HG02938 (cell line): ENCODE measurements at regions not wholly inside any gene's neighbourhood (a gene's known extent, or its start where the extent isn't known, plus 50 kb on each side); places are given as distances from the start of the nearest gene placed in this dataset.

Experiments
- ATAC-seq: cut with Tn5 transposase; IDR thresholded peaks from one replicate; pipeline ENCODE4 v1.9.1; 2021; ENCODE audit warnings: mild to moderate bottlenecking, moderate library complexity; ENCODE audit not compliant: unreplicated experiment

- no peak for ATAC-seq
These were observed 499.6 kb upstream of the SULF2 start for GRCh38 chr20:48284837-48285236.

- ATAC-seq, result no peak
These were observed 499.0 kb upstream of the SULF2 start for GRCh38 chr20:48284315-48284714.

- ATAC-seq, result no peak
These were observed 498.3 kb upstream of the SULF2 start for GRCh38 chr20:48283470-48284110.

GRCh38 chr20:48282591-48283228 lies 497.4 kb upstream of the SULF2 start:
- no peak for ATAC-seq

- ATAC-seq, result no peak
These were observed 496.2 kb upstream of the SULF2 start for GRCh38 chr20:48281501-48281900.

GRCh38 chr20:48278961-48279481 lies 493.7 kb upstream of the SULF2 start:
- ATAC-seq, result no peak

GRCh38 chr20:48277266-48277665 lies 492.0 kb upstream of the SULF2 start:
- ATAC-seq, result no peak

- ATAC-seq, result no peak
These were observed 490.7 kb upstream of the SULF2 start for GRCh38 chr20:48276021-48276342.

- ATAC-seq, result no peak
These were observed 490.2 kb upstream of the SULF2 start for GRCh38 chr20:48275286-48276020.

- no peak for ATAC-seq
These were observed 488.6 kb upstream of the SULF2 start for GRCh38 chr20:48273843-48274242.

GRCh38 chr20:48270885-48271284 lies 485.6 kb upstream of the SULF2 start:
- ATAC-seq, result no peak

GRCh38 chr20:48267860-48268633 lies 482.8 kb upstream of the SULF2 start:
- no peak for ATAC-seq

GRCh38 chr20:48266571-48266970 lies 481.3 kb upstream of the SULF2 start:
- no peak for ATAC-seq

- no peak for ATAC-seq
These were observed 480.5 kb upstream of the SULF2 start for GRCh38 chr20:48265791-48266190.

GRCh38 chr20:48262955-48263354 lies 477.7 kb upstream of the SULF2 start:
- ATAC-seq, result no peak

- no peak for ATAC-seq
These were observed 477.2 kb upstream of the SULF2 start for GRCh38 chr20:48262466-48262865.

GRCh38 chr20:48261398-48261910 lies 476.2 kb upstream of the SULF2 start:
- ATAC-seq, result no peak

- no peak for ATAC-seq
These were observed 475.0 kb upstream of the SULF2 start for GRCh38 chr20:48260129-48260756.

- no peak for ATAC-seq
These were observed 474.2 kb upstream of the SULF2 start for GRCh38 chr20:48259456-48259855.

- ATAC-seq, result no peak
These were observed 472.6 kb upstream of the SULF2 start for GRCh38 chr20:48257833-48258232.

GRCh38 chr20:48247961-48248360 lies 462.7 kb upstream of the SULF2 start:
- ATAC-seq, result no peak
